Fibroblast of pulmonary artery (primary cell): ENCODE measurements at regions not wholly inside any gene's neighbourhood (a gene's known extent, or its start where the extent isn't known, plus 50 kb on each side); places are given as distances from the start of the nearest gene placed in this dataset.

Experiments used
- DNase-seq: peaks from one replicate; pipeline ENCODE4 v3.0.0-alpha.2; 2010; ENCODE audit warnings: low read depth
- H3K4me3 ChIP-seq: replicated peaks from 2 replicates; pipeline ENCODE4 v1.5.1; 2011; ENCODE audit warnings: low read depth, mild to moderate bottlenecking, control low read depth, low read length, moderate library complexity
- CTCF ChIP-seq: IDR thresholded peaks from 2 replicates; pipeline ENCODE4 v1.5.1; 2011; ENCODE audit warnings: mild to moderate bottlenecking, control low read depth, low read length, inconsistent platforms; ENCODE audit errors: missing control alignments

DNA sequence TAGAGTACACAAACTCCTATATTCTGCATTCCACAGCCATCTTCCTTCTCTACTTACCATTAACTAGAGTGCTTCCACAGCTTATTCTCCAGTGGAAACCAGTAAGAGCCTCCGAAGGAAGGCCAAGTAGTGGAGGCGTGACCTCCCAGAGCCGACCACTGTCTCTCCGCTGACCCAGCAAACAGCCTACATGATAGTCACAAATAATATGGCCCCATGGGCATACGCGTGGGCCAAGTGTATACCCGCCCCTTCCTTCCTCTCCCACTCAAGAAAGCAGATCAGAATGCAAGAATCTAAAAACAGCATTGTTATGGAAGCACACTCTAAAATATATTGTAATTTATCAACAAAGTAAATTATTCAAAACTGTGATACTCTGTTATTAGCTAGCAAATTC lies 526.6 kb upstream of the JARID2 start:
- no peak for DNase-seq
- no peak for TF ChIP-seq CTCF

GRCh38 chr6:14720411-14721102 lies 525.3 kb upstream of the JARID2 start:
- no peak for TF ChIP-seq CTCF
- no peak overlapping the region for H3K4me3 ChIP-seq
- no peak for DNase-seq

More for the DNA sequence above, 526.6 kb upstream of the JARID2 start:
- no peak overlapping the region for H3K4me3 ChIP-seq

DNA sequence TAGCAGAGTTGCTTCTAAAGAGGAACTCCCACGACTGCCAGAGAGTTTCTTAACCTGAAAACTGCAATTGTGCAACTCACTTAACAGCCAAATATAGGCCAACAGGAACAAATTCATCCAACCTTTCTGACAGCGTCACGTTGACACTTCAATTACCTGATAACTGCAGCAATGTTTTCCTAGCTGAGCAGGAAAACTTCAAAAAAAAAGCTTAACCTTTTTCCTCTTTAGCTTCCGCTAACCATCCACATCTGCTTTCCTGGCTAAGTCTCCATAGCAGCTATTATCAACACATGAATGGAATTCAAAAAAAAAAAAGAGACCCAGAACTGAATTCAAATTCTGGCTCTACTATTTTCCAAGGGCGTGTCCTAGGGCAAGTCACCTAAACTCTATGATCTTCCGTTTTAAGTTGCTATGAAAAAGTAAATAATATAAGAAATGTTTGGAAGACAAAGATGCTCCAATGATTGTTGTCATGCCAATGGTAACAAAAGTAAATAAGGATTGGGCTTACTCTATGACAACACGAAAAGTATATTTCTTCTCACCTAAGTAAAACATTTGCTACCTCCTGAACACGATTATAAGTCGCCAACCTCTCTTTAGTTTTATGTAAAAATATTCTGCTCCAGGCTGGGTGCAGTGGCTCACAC lies 524.6 kb upstream of the JARID2 start:
- no peak for TF ChIP-seq CTCF
- H3K4me3 ChIP-seq: no peak overlapping the region
- DNase-seq: peak; percentile 82

DNA sequence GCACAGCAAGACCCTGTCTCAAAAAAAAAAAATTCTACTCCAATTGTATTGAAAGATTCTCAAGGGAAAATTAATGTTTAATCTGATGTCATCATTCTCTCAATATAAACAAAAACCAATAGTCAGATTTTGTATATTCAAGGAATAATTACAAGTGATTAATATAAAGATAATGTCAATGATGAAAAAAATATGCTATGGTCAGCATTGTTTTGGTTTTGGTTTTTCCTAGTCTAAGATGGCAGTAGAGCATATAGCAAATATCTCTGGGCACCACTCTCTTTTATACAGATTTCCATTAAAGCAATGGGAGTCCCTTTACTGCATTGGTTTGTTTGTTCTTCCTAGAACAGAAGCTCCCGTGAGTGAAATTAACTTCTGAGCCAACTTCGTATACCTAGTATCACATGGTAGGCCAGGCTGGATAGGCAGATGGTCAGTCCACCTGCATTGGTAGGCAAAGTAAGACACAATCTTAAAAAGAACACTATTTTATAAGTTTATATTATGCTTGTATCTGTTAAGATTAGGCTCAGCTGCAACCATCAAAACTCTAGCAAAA lies 523.8 kb upstream of the JARID2 start:
- no peak for TF ChIP-seq CTCF
- no peak overlapping the region for H3K4me3 ChIP-seq
- DNase-seq: no peak

- H3K4me3 ChIP-seq: no peak overlapping the region
- DNase-seq: no peak
- no peak for TF ChIP-seq CTCF
Observed at GRCh38 chr6:14722704-14723103, 523.2 kb upstream of the JARID2 start.

DNA sequence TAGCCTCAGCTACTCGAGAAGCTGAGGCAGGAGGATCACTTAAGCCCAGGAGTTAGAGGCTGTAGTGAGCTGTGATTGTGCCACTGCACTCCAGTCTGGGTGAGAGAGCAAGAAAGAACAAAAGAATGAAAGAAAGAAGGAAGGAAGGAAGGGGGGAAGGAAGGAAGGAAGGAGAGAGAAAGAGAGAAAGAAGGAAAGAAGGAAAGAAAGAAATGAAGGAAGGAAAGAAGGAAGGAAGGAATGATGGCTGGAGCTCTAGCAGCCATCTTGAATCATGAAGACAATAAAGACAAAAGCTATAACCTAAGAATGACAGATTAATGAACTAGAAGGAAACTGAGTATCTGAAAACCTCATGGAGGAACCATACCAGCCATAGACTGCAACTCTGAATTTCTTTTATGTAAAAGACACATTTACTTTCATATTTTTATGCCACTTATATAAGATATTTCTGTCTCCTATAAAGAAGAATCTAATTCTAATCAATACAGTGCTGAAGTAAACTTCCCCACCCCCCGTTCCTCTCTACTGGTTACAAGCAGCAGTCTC lies 522.3 kb upstream of the JARID2 start:
- no peak overlapping the region for H3K4me3 ChIP-seq
- no peak for DNase-seq
- no peak for TF ChIP-seq CTCF
